OCI-LY1 (cell line): ENCODE measurements at regions not wholly inside any gene's neighbourhood (a gene's known extent, or its start where the extent isn't known, plus 50 kb on each side); places are given as distances from the start of the nearest gene placed in this dataset.

Experiments
- H2AFZ ChIP-seq: fragments of 200-600 bp; sonication (generic), shearing (Covaris generic); 2 replicates; pipeline ENCODE4 v1.6.0; 2014; ENCODE audit warnings: antibody characterized with exemption, mild to moderate bottlenecking, low read length
- H3F3A ChIP-seq: fragments of 200-600 bp; sonication (generic), shearing (Covaris generic); 2 replicates; pipeline ENCODE4 v1.6.0; 2014; ENCODE audit warnings: mild to moderate bottlenecking, antibody characterized with exemption, low read length, moderate library complexity; ENCODE audit not compliant: insufficient read depth
- H3K27ac ChIP-seq: fragments of 200-600 bp; sonication (generic); 2 replicates; pipeline ENCODE4 v1.5.1; 2014; ENCODE audit warnings: low read length, mixed run types, mild to moderate bottlenecking, low read depth; ENCODE audit not compliant: poor library complexity, severe bottlenecking
- H3K27me3 ChIP-seq: fragments of 200-600 bp; sonication (generic); 2 replicates; pipeline ENCODE4 v1.6.0; 2014; ENCODE audit warnings: antibody characterized with exemption, mild to moderate bottlenecking, low read length, moderate library complexity; ENCODE audit not compliant: insufficient read depth
- H3K36me3 ChIP-seq: fragments of 200-600 bp; sonication (generic); 2 replicates; pipeline ENCODE4 v1.6.1; 2014; ENCODE audit warnings: mild to moderate bottlenecking, antibody characterized with exemption, low read length, moderate library complexity, mixed read lengths; ENCODE audit not compliant: insufficient read depth
- H3K4me1 ChIP-seq: fragments of 200-600 bp; sonication (generic); 2 replicates; pipeline ENCODE4 v1.5.1; 2014; ENCODE audit warnings: mild to moderate bottlenecking, low read length, moderate library complexity; ENCODE audit not compliant: insufficient read depth, severe bottlenecking
- H3K4me2 ChIP-seq: fragments of 200-600 bp; sonication (generic), shearing (Covaris generic); 2 replicates; pipeline ENCODE4 v1.6.1; 2014; ENCODE audit warnings: low read length
- H3K4me3 ChIP-seq: fragments of 200-600 bp; sonication (generic); 2 replicates; pipeline ENCODE4 v1.5.1; 2014; ENCODE audit warnings: low read length, low read depth, mild to moderate bottlenecking, mixed read lengths; ENCODE audit not compliant: poor library complexity, severe bottlenecking
- H3K79me2 ChIP-seq: fragments of 200-600 bp; shearing (Covaris generic); 2 replicates; pipeline ENCODE4 v1.6.1; 2016; ENCODE audit warnings: mixed run types, low read length, mixed read lengths; ENCODE audit not compliant: insufficient read depth
- H3K9ac ChIP-seq: fragments of 200-600 bp; sonication (generic), shearing (Covaris generic); 2 replicates; pipeline ENCODE4 v1.6.1; 2014; ENCODE audit warnings: mild to moderate bottlenecking, low read length, mixed read lengths
- H3K9me2 ChIP-seq: fragments of 200-600 bp; sonication (generic), shearing (Covaris generic); 2 replicates; pipeline ENCODE4 v1.6.1; 2014; ENCODE audit warnings: low read depth, mild to moderate bottlenecking, low read length, mixed read lengths
- H3K9me3 ChIP-seq: fragments of 200-600 bp; shearing (Covaris generic); 2 replicates; pipeline ENCODE4 v1.6.1; 2014; ENCODE audit warnings: low read length, mixed read lengths
- H4K20me1 ChIP-seq: fragments of 200-600 bp; sonication (generic), shearing (Covaris generic); 2 replicates; pipeline ENCODE4 v1.6.0; 2016; ENCODE audit warnings: mild to moderate bottlenecking, low read length; ENCODE audit not compliant: insufficient read depth
- EZH2 ChIP-seq: fragments of 200-600 bp; sonication (generic), shearing (Covaris generic); IDR thresholded peaks from 2 replicates; pipeline ENCODE4 v1.8.0; 2017; ENCODE audit warnings: borderline replicate concordance, mixed run types, mild to moderate bottlenecking, antibody characterized with exemption, low read length, moderate library complexity, mixed read lengths
- TF ChIP-seq, protein P1 (sequence below): fragments of 200-600 bp; sonication (generic), shearing (Covaris generic); IDR thresholded peaks from 2 replicates; pipeline ENCODE4 v1.5.1; 2017; ENCODE audit warnings: mild to moderate bottlenecking, antibody characterized with exemption, low read length, moderate library complexity, mixed read lengths

DNA sequence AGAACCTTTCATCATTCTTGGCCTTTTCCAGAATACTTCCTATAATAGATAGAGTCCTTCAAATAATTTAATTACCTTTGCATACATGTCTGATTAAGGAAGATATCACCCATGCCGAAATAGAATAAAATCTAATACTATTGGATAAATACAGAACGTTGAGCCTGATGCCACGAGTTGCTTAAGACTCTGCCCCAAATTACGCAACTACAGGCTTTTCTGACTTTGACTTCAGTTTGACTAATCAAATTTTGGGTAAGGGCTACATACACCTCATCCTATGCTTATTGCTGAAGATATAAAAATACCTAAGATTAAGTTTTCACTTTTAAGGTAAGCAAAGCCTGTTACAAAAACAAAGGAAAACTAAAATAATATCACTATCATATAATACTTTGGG, 1065.1 kb upstream of the NRXN1 start:
- Histone ChIP-seq H3K4me2 (no peak overlapping the region), H4K20me1 (no peaks in the 10 kb centered on the region), H3K36me3 (no peaks in the 10 kb centered on the region), H3K4me1 (no peaks in the 10 kb centered on the region), H3K79me2 (no peaks in the 10 kb centered on the region), H3K9ac (no peak overlapping the region), H3K9me3 (no peaks in the 10 kb centered on the region), H3K27ac (no peak overlapping the region), H2AFZ (no peak overlapping the region), H3K9me2 (no peaks in the 10 kb centered on the region; the same call in 1 of the 2 replicates), H3K4me3 (no peak overlapping the region), H3K27me3 (no peaks in the 10 kb centered on the region), H3F3A (no peaks in the 10 kb centered on the region)
- no peak for TF ChIP-seq EZH2

DNA sequence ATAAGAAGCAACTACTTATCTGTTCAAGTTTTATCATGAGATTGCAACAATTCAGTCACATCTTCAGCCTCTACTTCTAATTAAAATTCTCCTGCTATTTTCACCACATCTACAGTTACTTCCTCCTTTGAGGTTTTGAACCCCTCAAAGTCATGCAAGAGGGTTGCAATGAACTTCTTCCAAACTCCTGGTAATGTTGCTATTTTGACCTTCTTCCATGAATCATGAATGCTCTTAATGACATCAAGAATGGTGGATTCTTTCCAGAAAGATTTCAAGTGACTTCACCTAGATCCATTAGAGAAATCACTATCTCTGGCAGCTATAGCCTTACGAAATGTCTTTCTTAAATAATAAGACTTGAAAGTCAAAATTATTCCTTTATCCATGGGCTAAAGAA, 1052.8 kb upstream of the NRXN1 start:
- Histone ChIP-seq H3K9me3 (no peaks in the 10 kb centered on the region), H3K36me3 (no peaks in the 10 kb centered on the region), H3K4me3 (no peak overlapping the region), H3K4me1 (peaks cover 17% of the 10 kb centered on the region), H3K27me3 (no peaks in the 10 kb centered on the region), H3K79me2 (no peaks in the 10 kb centered on the region), H4K20me1 (no peaks in the 10 kb centered on the region), H3K27ac (no peak overlapping the region), H3F3A (no peaks in the 10 kb centered on the region), H2AFZ (no peak overlapping the region), H3K9ac (no peak overlapping the region), H3K4me2 (no peak overlapping the region), H3K9me2 (no peaks in the 10 kb centered on the region; the same call in 1 of the 2 replicates)
- TF ChIP-seq, protein P1, sequence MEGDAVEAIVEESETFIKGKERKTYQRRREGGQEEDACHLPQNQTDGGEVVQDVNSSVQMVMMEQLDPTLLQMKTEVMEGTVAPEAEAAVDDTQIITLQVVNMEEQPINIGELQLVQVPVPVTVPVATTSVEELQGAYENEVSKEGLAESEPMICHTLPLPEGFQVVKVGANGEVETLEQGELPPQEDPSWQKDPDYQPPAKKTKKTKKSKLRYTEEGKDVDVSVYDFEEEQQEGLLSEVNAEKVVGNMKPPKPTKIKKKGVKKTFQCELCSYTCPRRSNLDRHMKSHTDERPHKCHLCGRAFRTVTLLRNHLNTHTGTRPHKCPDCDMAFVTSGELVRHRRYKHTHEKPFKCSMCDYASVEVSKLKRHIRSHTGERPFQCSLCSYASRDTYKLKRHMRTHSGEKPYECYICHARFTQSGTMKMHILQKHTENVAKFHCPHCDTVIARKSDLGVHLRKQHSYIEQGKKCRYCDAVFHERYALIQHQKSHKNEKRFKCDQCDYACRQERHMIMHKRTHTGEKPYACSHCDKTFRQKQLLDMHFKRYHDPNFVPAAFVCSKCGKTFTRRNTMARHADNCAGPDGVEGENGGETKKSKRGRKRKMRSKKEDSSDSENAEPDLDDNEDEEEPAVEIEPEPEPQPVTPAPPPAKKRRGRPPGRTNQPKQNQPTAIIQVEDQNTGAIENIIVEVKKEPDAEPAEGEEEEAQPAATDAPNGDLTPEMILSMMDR = no peak

DNA sequence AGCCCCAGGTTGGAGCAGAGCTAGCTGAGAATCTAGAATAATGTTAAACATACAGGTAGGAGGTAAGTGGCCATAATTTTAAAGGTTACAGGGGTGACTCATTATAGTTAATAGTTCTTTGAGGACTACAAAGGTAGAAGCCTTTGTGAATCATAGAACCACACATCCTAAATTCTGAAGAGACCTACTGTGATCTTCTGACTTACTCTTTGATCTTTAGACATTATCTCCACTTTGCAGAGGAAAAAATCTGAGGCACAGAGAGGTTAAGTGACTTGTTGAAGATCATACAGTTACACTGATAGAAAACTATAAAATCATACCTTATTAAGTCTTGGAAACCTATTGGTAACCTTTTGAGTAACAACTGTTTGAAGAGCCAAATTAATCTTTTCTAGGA, 1051.3 kb upstream of the NRXN1 start:
- Histone ChIP-seq H3K27ac (no peak overlapping the region), H3K4me3 (no peak overlapping the region), H3K4me1 (peaks cover 17% of the 10 kb centered on the region), H3F3A (no peaks in the 10 kb centered on the region), H3K9me2 (no peaks in the 10 kb centered on the region; the same call in 1 of the 2 replicates), H3K9ac (no peak overlapping the region), H4K20me1 (no peaks in the 10 kb centered on the region), H3K27me3 (no peaks in the 10 kb centered on the region), H3K79me2 (no peaks in the 10 kb centered on the region), H3K36me3 (no peaks in the 10 kb centered on the region), H2AFZ (no peak overlapping the region), H3K4me2 (no peak overlapping the region), H3K9me3 (no peaks in the 10 kb centered on the region)
- TF ChIP-seq, protein P1 = no peak
- TF ChIP-seq EZH2 = no peak

DNA sequence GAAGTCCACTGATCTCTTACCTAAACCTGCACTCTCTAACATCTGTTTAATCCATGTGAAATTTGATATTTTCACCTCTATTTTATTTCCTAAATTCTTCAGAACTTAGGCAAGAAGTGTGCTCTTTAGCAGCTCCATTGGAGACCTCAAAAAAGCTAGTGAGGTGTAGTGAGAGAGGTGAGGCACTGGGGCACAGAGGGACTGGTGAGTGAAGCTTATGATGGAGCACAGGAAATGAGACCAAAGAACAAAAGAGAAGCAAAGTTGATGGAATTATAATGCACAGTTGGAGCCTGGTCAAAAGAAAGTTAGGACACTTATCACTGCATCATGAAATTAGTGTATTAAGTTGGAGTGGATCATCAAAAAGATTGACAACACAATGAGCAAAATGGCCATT, 1050.7 kb upstream of the NRXN1 start:
- no peak overlapping the region for H3K9ac ChIP-seq
- H4K20me1 ChIP-seq = no peaks in the 10 kb centered on the region
- no peaks in the 10 kb centered on the region for H3K27me3 ChIP-seq
- H3K9me3 ChIP-seq = no peaks in the 10 kb centered on the region
- H3F3A ChIP-seq = no peaks in the 10 kb centered on the region
- TF ChIP-seq, protein P1 = no peak
- TF ChIP-seq EZH2 = no peak
- H3K9me2 ChIP-seq = no peaks in the 10 kb centered on the region; the same call in 1 of the 2 replicates
- no peak overlapping the region for H2AFZ ChIP-seq
- H3K4me2 ChIP-seq = no peak overlapping the region
- H3K4me3 ChIP-seq = no peak overlapping the region
- no peak overlapping the region for H3K27ac ChIP-seq
- H3K36me3 ChIP-seq = no peaks in the 10 kb centered on the region
- peaks cover 17% of the 10 kb centered on the region for H3K4me1 ChIP-seq
- no peaks in the 10 kb centered on the region for H3K79me2 ChIP-seq
